HepG2 (cell line): ENCODE measurements at regions not wholly inside any gene's neighbourhood (a gene's known extent, or its start where the extent isn't known, plus 50 kb on each side); places are given as distances from the start of the nearest gene placed in this dataset.

Source experiments
- ATAC-seq: fragments of 200-7000 bp; cut with Tn5 transposase; 3 replicates; pipeline ENCODE4 v1.9.1; 2020; ENCODE audit warnings: mild to moderate bottlenecking, moderate library complexity
- BruUV-seq: library from RNA; stranded (reverse); fragments of 400-500 nt; replicated peaks from 2 replicates; lab custom pipeline; 2021; lab: Mats Ljungman, UMichigan
- CTCF ChIA-PET: fragments of 300-600 bp; formaldehyde crosslinking; extraction: SDS; loops from one replicate; lab custom pipeline; 2021; ENCODE audit warnings: low total read pairs, inconsistent platforms, low intra/inter-chr PET ratio; lab: Yijun Ruan, JAX
- POLR2A ChIA-PET: fragments of 350-600 bp; sonication (Branson Sonifier 250); formaldehyde crosslinking; loops from one replicate; lab custom pipeline; 2020; ENCODE audit warnings: antibody characterized with exemption, inconsistent platforms; lab: Yijun Ruan, JAX
- DNase-seq: peaks from one replicate; pipeline ENCODE4 v3.0.0-alpha.2; 2015; ENCODE audit warnings: low spot score
- FAIRE-seq: peaks from 3 replicates; lab custom pipeline; 2011; peaks lifted over from hg19 to GRCh38; lab: Jason Lieb, UNC
- H2AFZ ChIP-seq: one replicate; pipeline ENCODE4 v1.6.1; 2011; ENCODE audit warnings: low read length, inconsistent platforms
- H3K27ac ChIP-seq: fragments of 300-600 bp; 3 replicates; pipeline ENCODE4 v1.8.0; 2011; ENCODE audit warnings: mixed run types, mild to moderate bottlenecking, mixed read lengths, low read length, inconsistent platforms; ENCODE audit not compliant: insufficient read depth; ENCODE audit errors: extremely low read length
- H3K27me3 ChIP-seq, 2 experiments: fragments of 200-600 bp in 1 of 2; 2 replicates in 1 of 2; 3 replicates in 1 of 2; pipeline versions ENCODE4 v1.6.0 to v1.8.0; 2011; ENCODE audit warnings: low read length in 2 of 2, mild to moderate bottlenecking in 2 of 2, moderate library complexity in 2 of 2, inconsistent platforms in 1 of 2; ENCODE audit not compliant: insufficient read depth in 2 of 2, control insufficient read depth in 1 of 2
- H3K36me3 ChIP-seq, 2 experiments: fragments of 200-600 bp in 1 of 2; replicated peaks in 1 of 2; 2 replicates in 1 of 2; 3 replicates in 1 of 2; pipeline versions ENCODE4 v1.5.1 to v1.8.0; 2011; ENCODE audit warnings: low read length in 2 of 2, inconsistent platforms in 1 of 2; ENCODE audit not compliant: insufficient read depth in 2 of 2, control insufficient read depth in 1 of 2
- H3K4me1 ChIP-seq: 2 replicates; pipeline ENCODE4 v1.5.1; 2012; ENCODE audit warnings: low read length, inconsistent platforms; ENCODE audit not compliant: insufficient read depth
- H3K4me2 ChIP-seq: 2 replicates; pipeline ENCODE4 v1.6.0; 2011; ENCODE audit warnings: low read depth, low read length, inconsistent platforms
- H3K4me3 ChIP-seq, 3 experiments: fragments of 200-600 bp in 1 of 3; sonication (generic), shearing (Covaris generic) in 1 of 3; replicated peaks in 1 of 3; 2 replicates each; pipeline ENCODE4 v1.5.1; 2011 to 2016; ENCODE audit warnings: low read length in 3 of 3, inconsistent platforms in 2 of 3, low read depth in 2 of 3, mild to moderate bottlenecking in 2 of 3, control low read depth in 1 of 3, mixed read lengths in 1 of 3; ENCODE audit not compliant: insufficient read depth in 1 of 3
- H3K79me2 ChIP-seq: one replicate; pipeline ENCODE4 v1.6.1; 2011; ENCODE audit warnings: low read length, inconsistent platforms; ENCODE audit not compliant: insufficient read depth
- H3K9ac ChIP-seq: 2 replicates; pipeline ENCODE4 v1.6.0; 2011; ENCODE audit warnings: mild to moderate bottlenecking, low read depth, low read length, inconsistent platforms; ENCODE audit not compliant: insufficient read depth
- H3K9me3 ChIP-seq: 2 replicates; pipeline ENCODE4 v1.5.1; 2012; ENCODE audit warnings: mild to moderate bottlenecking, low read length
- H4K20me1 ChIP-seq: 2 replicates; pipeline ENCODE4 v1.6.0; 2011; ENCODE audit warnings: inconsistent platforms, mild to moderate bottlenecking, low read length, moderate library complexity; ENCODE audit not compliant: insufficient read depth
- ARNT ChIP-seq: fragments of 450-650 bp; IDR thresholded peaks from 2 replicates; pipeline ENCODE4 v1.6.1; 2017
- MNT ChIP-seq: fragments of 450-650 bp; IDR thresholded peaks from 2 replicates; pipeline ENCODE4 v1.6.1; 2016
- SPEN ChIP-seq: sonication (generic); formaldehyde crosslinking; IDR thresholded peaks from 2 replicates; pipeline ENCODE4 v1.5.1; 2020; ENCODE audit warnings: low read depth, mild to moderate bottlenecking, missing genetic modification reagents
- ZNF326 ChIP-seq: sonication (generic); formaldehyde crosslinking; IDR thresholded peaks from 2 replicates; pipeline ENCODE4 v1.4.0; 2020; ENCODE audit warnings: missing genetic modification reagents, borderline replicate concordance
- ZNF460 ChIP-seq: sonication (generic); formaldehyde crosslinking; IDR thresholded peaks from 2 replicates; pipeline ENCODE4 v1.5.1; 2020; ENCODE audit warnings: missing genetic modification reagents, mild to moderate bottlenecking, borderline replicate concordance
- ZNF720 ChIP-seq: sonication (generic); formaldehyde crosslinking; IDR thresholded peaks from 2 replicates; pipeline ENCODE4 v1.4.0; 2020; ENCODE audit warnings: missing genetic modification reagents
- ZNF75D ChIP-seq: sonication (generic); formaldehyde crosslinking; IDR thresholded peaks from 2 replicates; pipeline ENCODE4 v1.8.1; 2023; ENCODE audit warnings: missing genetic modification reagents, mild to moderate bottlenecking, borderline replicate concordance
- WGBS: methylation state at CpG from one replicate; pipeline ENCODE4 v1.1.6; 2017; ENCODE audit warnings: low lambda C conversion rate; 5-methylcytosine and 5-hydroxymethylcytosine counted together
- in situ Hi-C: cut with HindIII; loops from 2 replicates; pipeline ENCODE4 v1.10.0; 2017; ENCODE audit warnings: low pct_unique_long_range_greater_than_20kb; ENCODE audit not compliant: extremely low pct_ligation_motif_present
- intact Hi-C: fragments of 100-400 bp; cut with micrococcal nuclease; formaldehyde crosslinking; loops from one replicate; pipeline ENCODE4 v1.10.0; 2022; ENCODE audit not compliant: unreplicated experiment
- TF ChIP-seq, protein P1 (sequence below): sonication (generic); formaldehyde crosslinking; IDR thresholded peaks from 2 replicates; pipeline ENCODE4 v1.4.0; 2020; ENCODE audit warnings: missing genetic modification reagents

GRCh38 chr18:38481576-38481975, 916.0 kb upstream of the CELF4 start:
- POLR2A ChIA-PET: no interaction called here
- no peaks in the 10 kb centered on the region for H4K20me1 ChIP-seq
- no peak for ATAC-seq
- no peak overlapping the region for H3K4me3 ChIP-seq
- H3K4me2 ChIP-seq: no peak overlapping the region
- BruUV-seq: no TSS peak
- peaks cover 10% of the 10 kb centered on the region; the same call in 1 of the 2 replicates for H3K9me3 ChIP-seq
- H3K4me1 ChIP-seq: no peaks in the 10 kb centered on the region
- no peaks in the 10 kb centered on the region for H3K79me2 ChIP-seq
- 2% methylated on average over 5 of the region's 5 CpGs for WGBS
- no peaks in the 10 kb centered on the region for H3K36me3 ChIP-seq
- TF ChIP-seq SPEN (no peak), ARNT (no peak), ZNF460 (CRISPR knock-in tag) (no peak)
- TF ChIP-seq, protein P1, sequence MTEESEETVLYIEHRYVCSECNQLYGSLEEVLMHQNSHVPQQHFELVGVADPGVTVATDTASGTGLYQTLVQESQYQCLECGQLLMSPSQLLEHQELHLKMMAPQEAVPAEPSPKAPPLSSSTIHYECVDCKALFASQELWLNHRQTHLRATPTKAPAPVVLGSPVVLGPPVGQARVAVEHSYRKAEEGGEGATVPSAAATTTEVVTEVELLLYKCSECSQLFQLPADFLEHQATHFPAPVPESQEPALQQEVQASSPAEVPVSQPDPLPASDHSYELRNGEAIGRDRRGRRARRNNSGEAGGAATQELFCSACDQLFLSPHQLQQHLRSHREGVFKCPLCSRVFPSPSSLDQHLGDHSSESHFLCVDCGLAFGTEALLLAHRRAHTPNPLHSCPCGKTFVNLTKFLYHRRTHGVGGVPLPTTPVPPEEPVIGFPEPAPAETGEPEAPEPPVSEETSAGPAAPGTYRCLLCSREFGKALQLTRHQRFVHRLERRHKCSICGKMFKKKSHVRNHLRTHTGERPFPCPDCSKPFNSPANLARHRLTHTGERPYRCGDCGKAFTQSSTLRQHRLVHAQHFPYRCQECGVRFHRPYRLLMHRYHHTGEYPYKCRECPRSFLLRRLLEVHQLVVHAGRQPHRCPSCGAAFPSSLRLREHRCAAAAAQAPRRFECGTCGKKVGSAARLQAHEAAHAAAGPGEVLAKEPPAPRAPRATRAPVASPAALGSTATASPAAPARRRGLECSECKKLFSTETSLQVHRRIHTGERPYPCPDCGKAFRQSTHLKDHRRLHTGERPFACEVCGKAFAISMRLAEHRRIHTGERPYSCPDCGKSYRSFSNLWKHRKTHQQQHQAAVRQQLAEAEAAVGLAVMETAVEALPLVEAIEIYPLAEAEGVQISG (CRISPR knock-in tag): no peak
- TF ChIP-seq, all 625 proteins: peak for 0
- Histone ChIP-seq H3K9ac (no peak overlapping the region), H3K27ac (no peak overlapping the region), H2AFZ (no peak overlapping the region), H3K27me3 (no peaks in the 10 kb centered on the region)
- CTCF ChIA-PET: no interaction called here
- DNase-seq (no peak), FAIRE-seq (no peak)
- in situ Hi-C loops (no loop called here), intact Hi-C loops (no loop called here)

DNA sequence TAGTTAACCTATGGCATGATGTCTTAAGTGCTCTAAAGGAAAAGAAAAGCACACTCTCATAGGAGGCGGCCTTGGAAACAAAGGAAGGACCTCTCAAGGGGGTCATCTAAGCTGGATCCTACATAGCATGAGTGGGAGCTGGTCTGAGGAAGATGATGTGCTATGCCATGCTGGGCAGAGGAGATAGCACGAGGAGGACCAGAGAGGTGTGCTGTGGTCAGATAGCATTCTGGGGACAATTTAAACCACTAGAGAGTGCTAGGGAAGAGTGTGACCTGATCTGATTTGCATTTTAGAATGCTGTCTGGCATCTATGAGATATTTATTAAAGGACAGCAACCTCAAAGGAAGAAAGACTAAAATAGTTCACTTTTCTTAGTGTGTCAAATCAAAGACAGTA, 910.1 kb upstream of the CELF4 start:
- in situ Hi-C loops: no loop called here
- Histone ChIP-seq H4K20me1 (no peaks in the 10 kb centered on the region), H3K27ac (no peak overlapping the region), H2AFZ (no peak overlapping the region), H3K4me1 (no peaks in the 10 kb centered on the region), H3K27me3 (no peaks in the 10 kb centered on the region), H3K79me2 (no peaks in the 10 kb centered on the region), H3K36me3 (no peaks in the 10 kb centered on the region), H3K9me3 (peaks cover 10% of the 10 kb centered on the region; the same call in 1 of the 2 replicates), H3K4me2 (no peak overlapping the region), H3K4me3 (no peak overlapping the region), H3K9ac (no peak overlapping the region)
- ChIA-PET CTCF (no interaction called here), POLR2A (no interaction called here)
- no peak for ATAC-seq
- no peak for FAIRE-seq
- intact Hi-C loops: no loop called here
- 0% methylated on average over 2 of the region's 2 CpGs for whole genome bisulfite sequencing
- no peak for DNase-seq
- no TSS peak for BruUV-seq
- TF ChIP-seq ZNF326 (CRISPR knock-in tag) (no peak), MNT (peak; percentile 33; the same call in 1 of the 2 replicates), ZNF720 (CRISPR knock-in tag) (no peak), ZNF75D (CRISPR knock-in tag) (no peak)
